ENCODE measurements at regions not wholly inside any gene's neighbourhood (a gene's known extent, or its start where the extent isn't known, plus 50 kb on each side); places are given as distances from the start of the nearest gene placed in this dataset.

DNA sequence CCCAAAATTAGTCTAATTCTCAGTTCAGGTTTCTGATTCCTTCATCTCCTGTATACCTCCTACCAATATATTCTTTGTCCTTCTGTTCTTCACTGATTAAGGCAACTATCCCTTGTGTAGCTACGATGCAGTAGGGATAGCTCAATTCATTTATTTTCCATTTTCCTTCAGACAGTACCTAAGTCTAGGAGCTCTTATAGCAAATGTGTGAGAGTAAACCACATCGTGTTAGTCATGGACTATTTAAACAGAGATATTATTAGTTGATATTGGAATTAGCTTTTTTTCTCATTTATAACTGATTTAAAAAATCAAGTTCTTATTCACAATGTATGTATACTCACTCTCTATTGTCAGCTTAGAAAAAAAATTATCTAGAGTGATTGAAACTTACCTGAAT lies 900.0 kb downstream of the JRKL start:
- H3K9ac ChIP-seq (ENCODE audit: low read length): no peak overlapping the region
- intact Hi-C loops (cut with micrococcal nuclease): no loop called here
- no peak for DNase-seq

DNA sequence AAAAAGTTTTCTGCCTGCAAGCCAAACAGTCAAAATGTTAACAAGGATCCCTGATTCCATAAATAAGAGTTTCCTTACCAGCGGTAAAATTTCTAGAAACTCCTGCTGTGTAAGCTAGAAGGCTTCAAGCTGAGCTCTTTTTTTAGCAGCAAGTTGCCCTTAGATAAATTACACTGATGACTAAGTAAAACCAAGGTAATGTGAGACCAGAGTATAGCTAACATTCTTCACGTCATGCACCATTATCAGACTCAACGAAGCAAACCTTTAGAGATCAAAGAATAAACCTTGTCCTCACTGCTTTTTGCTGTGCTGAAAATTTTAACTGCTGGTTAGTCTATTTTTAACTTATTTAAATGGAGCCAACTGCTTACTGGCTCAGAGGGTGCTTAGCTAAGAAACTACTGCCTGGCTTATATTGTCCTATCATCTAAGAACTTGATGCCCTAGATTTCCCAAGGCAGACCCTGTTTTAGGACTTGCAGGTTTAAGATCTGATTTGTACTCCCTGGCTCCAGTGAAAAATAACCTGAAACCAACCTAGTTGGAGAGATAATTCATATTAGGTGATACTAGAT lies 900.7 kb downstream of the JRKL start:
- Histone ChIP-seq H3K4me3 (ENCODE audit: low read length) (no peak overlapping the region), H3K4me2 (ENCODE audit: low read length) (no peak overlapping the region), H3K36me3 (ENCODE audit: low read depth, low read length) (no peaks in the 10 kb centered on the region), H4K20me1 (ENCODE audit: low read length) (no peaks in the 10 kb centered on the region), H3K9ac (ENCODE audit: low read length) (no peak overlapping the region), H3K79me2 (ENCODE audit: low read length) (no peaks in the 10 kb centered on the region), H3K27ac (ENCODE audit: low read length) (no peak overlapping the region), H3K4me1 (ENCODE audit: insufficient read depth, low read length) (no peaks in the 10 kb centered on the region), H3K9me3 (ENCODE audit: low read length) (0 out of 2 replicates have a peak, but pooled peaks cover 11% of the 10 kb centered on the region), H2AFZ (ENCODE audit: low read length) (no peak overlapping the region), H3K27me3 (ENCODE audit: low read length) (no peaks in the 10 kb centered on the region), H3K9me2 (replicated peaks; ENCODE audit: low read length) (no peaks in the 10 kb centered on the region), H3F3A (ENCODE audit: low read length, unreplicated experiment) (no peaks in the 10 kb centered on the region)
- no TSS peak for BruUV-seq (replicated peaks)
- ATAC-seq: no peak
- intact Hi-C loops (cut with micrococcal nuclease): no loop called here
- no peak for DNase-seq
- TF ChIP-seq EZH2phosphoT487 (IDR thresholded peaks at IDR 0.05; ENCODE audit: borderline replicate concordance, low read length) (no peak), EZH2 (IDR thresholded peaks at IDR 0.05; ENCODE audit: low read length, unreplicated experiment) (no peak)
- TF ChIP-seq, protein P1, sequence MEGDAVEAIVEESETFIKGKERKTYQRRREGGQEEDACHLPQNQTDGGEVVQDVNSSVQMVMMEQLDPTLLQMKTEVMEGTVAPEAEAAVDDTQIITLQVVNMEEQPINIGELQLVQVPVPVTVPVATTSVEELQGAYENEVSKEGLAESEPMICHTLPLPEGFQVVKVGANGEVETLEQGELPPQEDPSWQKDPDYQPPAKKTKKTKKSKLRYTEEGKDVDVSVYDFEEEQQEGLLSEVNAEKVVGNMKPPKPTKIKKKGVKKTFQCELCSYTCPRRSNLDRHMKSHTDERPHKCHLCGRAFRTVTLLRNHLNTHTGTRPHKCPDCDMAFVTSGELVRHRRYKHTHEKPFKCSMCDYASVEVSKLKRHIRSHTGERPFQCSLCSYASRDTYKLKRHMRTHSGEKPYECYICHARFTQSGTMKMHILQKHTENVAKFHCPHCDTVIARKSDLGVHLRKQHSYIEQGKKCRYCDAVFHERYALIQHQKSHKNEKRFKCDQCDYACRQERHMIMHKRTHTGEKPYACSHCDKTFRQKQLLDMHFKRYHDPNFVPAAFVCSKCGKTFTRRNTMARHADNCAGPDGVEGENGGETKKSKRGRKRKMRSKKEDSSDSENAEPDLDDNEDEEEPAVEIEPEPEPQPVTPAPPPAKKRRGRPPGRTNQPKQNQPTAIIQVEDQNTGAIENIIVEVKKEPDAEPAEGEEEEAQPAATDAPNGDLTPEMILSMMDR (conservative IDR thresholded peaks at IDR 0.05; ENCODE audit: low read depth, low read length): no peak
- POLR2A ChIA-PET (ENCODE audit: unreplicated experiment): no interaction called here
- CTCF ChIA-PET: no interaction called here

More for the DNA sequence above, 900.0 kb downstream of the JRKL start:
- Histone ChIP-seq H3K79me2 (ENCODE audit: low read length) (no peaks in the 10 kb centered on the region), H3K27me3 (ENCODE audit: low read length) (no peaks in the 10 kb centered on the region), H3K27ac (ENCODE audit: low read length) (no peak overlapping the region), H3K9me2 (replicated peaks; ENCODE audit: low read length) (no peaks in the 10 kb centered on the region), H3K4me2 (ENCODE audit: low read length) (no peak overlapping the region), H3K4me3 (ENCODE audit: low read length) (no peak overlapping the region), H3K36me3 (ENCODE audit: low read depth, low read length) (no peaks in the 10 kb centered on the region), H2AFZ (ENCODE audit: low read length) (no peak overlapping the region), H4K20me1 (ENCODE audit: low read length) (no peaks in the 10 kb centered on the region), H3F3A (ENCODE audit: low read length, unreplicated experiment) (no peaks in the 10 kb centered on the region), H3K4me1 (ENCODE audit: insufficient read depth, low read length) (no peaks in the 10 kb centered on the region), H3K9me3 (ENCODE audit: low read length) (0 out of 2 replicates have a peak, but pooled peaks cover 8% of the 10 kb centered on the region)
- no peak for TF ChIP-seq EZH2 (IDR thresholded peaks at IDR 0.05; ENCODE audit: low read length, unreplicated experiment)
- TF ChIP-seq, protein P1 (conservative IDR thresholded peaks at IDR 0.05; ENCODE audit: low read depth, low read length): no peak
- no peak for TF ChIP-seq EZH2phosphoT487 (IDR thresholded peaks at IDR 0.05; ENCODE audit: borderline replicate concordance, low read length)
- CTCF ChIA-PET: no interaction called here
- no TSS peak for BruUV-seq (replicated peaks)
- no peak for ATAC-seq
- POLR2A ChIA-PET (ENCODE audit: unreplicated experiment): no interaction called here

DNA sequence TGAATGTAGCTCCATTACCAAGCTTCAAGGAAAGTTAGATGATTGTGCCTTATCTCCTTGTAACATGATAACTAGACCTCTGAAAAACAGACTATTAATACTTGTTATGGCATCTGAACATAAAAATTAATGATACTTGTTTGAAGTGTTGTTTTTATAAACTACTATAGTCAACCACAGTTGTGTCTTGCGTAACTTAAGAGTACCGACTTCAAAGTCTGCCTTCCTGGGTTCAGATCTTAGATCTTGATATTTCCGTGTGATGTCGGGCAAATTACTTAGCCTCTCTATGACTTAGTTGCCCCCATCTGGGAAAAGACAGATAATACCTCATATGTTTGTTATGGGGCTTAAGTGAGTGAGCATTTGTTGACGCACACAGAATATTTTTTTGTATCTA lies 906.5 kb downstream of the JRKL start:
- no peaks in the 10 kb centered on the region for H3K9me2 ChIP-seq (replicated peaks; ENCODE audit: low read length)
- H3F3A ChIP-seq (ENCODE audit: low read length, unreplicated experiment): no peaks in the 10 kb centered on the region
- intact Hi-C loops (cut with micrococcal nuclease): no loop called here
- no peaks in the 10 kb centered on the region for H4K20me1 ChIP-seq (ENCODE audit: low read length)
- H2AFZ ChIP-seq (ENCODE audit: low read length): no peak overlapping the region
- H3K4me1 ChIP-seq (ENCODE audit: insufficient read depth, low read length): no peaks in the 10 kb centered on the region
- H3K4me3 ChIP-seq (ENCODE audit: low read length): no peak overlapping the region
- TF ChIP-seq EZH2phosphoT487 (IDR thresholded peaks at IDR 0.05; ENCODE audit: borderline replicate concordance, low read length) (no peak), EZH2 (IDR thresholded peaks at IDR 0.05; ENCODE audit: low read length, unreplicated experiment) (no peak)
- TF ChIP-seq, protein P1 (conservative IDR thresholded peaks at IDR 0.05; ENCODE audit: low read depth, low read length): no peak
- H3K79me2 ChIP-seq (ENCODE audit: low read length): no peaks in the 10 kb centered on the region
- no TSS peak for BruUV-seq (replicated peaks)
- ChIA-PET CTCF (no interaction called here), POLR2A (ENCODE audit: unreplicated experiment) (no interaction called here)
- no peak overlapping the region for H3K27ac ChIP-seq (ENCODE audit: low read length)
- H3K4me2 ChIP-seq (ENCODE audit: low read length): no peak overlapping the region
- H3K36me3 ChIP-seq (ENCODE audit: low read depth, low read length): no peaks in the 10 kb centered on the region
- no peak overlapping the region for H3K9ac ChIP-seq (ENCODE audit: low read length)
- ATAC-seq: no peak
- no peaks in the 10 kb centered on the region for H3K27me3 ChIP-seq (ENCODE audit: low read length)
- no peak for DNase-seq
- H3K9me3 ChIP-seq (ENCODE audit: low read length): 0 out of 2 replicates have a peak, but pooled peaks cover 3% of the 10 kb centered on the region
